Astrocyte of the spinal cord (primary cell): ENCODE measurements at regions not wholly inside any gene's neighbourhood (a gene's known extent, or its start where the extent isn't known, plus 50 kb on each side); places are given as distances from the start of the nearest gene placed in this dataset.

Experiments used
- DNase-seq: peaks from one replicate; pipeline ENCODE4 v3.0.0; 2011; ENCODE audit warnings: low read depth, low spot score
- H3K4me3 ChIP-seq: 2 replicates; pipeline ENCODE4 v1.5.1; 2011; ENCODE audit warnings: low read depth, mild to moderate bottlenecking, low read length, moderate library complexity
- in situ Hi-C: cut with HindIII; loops from 2 replicates; pipeline ENCODE4 v1.10.0; 2017; ENCODE audit warnings: low sequenced_read_pairs
- TF ChIP-seq, protein P1 (sequence below): IDR thresholded peaks from 2 replicates; pipeline ENCODE4 v1.5.1; 2012; ENCODE audit warnings: low read depth, mild to moderate bottlenecking, low read length, inconsistent platforms

GRCh38 chr19:30128211-30128610, 186.2 kb downstream of the URI1 start:
- DNase-seq: no peak
- TF ChIP-seq, protein P1, sequence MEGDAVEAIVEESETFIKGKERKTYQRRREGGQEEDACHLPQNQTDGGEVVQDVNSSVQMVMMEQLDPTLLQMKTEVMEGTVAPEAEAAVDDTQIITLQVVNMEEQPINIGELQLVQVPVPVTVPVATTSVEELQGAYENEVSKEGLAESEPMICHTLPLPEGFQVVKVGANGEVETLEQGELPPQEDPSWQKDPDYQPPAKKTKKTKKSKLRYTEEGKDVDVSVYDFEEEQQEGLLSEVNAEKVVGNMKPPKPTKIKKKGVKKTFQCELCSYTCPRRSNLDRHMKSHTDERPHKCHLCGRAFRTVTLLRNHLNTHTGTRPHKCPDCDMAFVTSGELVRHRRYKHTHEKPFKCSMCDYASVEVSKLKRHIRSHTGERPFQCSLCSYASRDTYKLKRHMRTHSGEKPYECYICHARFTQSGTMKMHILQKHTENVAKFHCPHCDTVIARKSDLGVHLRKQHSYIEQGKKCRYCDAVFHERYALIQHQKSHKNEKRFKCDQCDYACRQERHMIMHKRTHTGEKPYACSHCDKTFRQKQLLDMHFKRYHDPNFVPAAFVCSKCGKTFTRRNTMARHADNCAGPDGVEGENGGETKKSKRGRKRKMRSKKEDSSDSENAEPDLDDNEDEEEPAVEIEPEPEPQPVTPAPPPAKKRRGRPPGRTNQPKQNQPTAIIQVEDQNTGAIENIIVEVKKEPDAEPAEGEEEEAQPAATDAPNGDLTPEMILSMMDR: no peak
- no peak overlapping the region for H3K4me3 ChIP-seq
- in situ Hi-C loops: no loop called here

GRCh38 chr19:30130356-30131122, 188.5 kb downstream of the URI1 start:
- TF ChIP-seq, protein P1: no peak
- in situ Hi-C loops: no loop called here
- DNase-seq: no peak
- no peak overlapping the region for H3K4me3 ChIP-seq

DNA sequence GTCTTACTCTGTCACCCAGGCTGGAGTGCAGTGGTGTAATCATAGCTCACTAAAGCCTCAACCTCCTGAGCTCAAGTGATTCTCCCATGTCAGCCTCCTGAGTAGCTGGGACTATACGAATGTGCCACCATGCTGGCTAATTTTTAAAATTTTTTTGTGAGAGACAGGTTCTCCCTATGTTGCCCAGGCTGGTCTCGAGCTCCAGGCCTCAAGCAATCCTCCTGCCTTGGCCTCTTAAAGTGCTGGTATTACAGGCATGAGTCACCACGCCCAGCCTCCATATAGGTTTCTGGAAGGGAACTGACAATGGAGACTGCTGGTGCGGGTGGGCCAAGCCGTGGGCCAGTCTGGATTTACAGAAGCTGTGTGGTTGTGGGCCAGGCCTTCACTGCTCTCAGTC, 189.2 kb downstream of the URI1 start:
- no peak overlapping the region for H3K4me3 ChIP-seq
- in situ Hi-C loops: no loop called here
- no peak for DNase-seq
- TF ChIP-seq, protein P1: no peak

GRCh38 chr19:30131722-30132291, 189.8 kb downstream of the URI1 start:
- DNase-seq: no peak
- no peak overlapping the region for H3K4me3 ChIP-seq
- TF ChIP-seq, protein P1: no peak
- in situ Hi-C loops: no loop called here

DNA sequence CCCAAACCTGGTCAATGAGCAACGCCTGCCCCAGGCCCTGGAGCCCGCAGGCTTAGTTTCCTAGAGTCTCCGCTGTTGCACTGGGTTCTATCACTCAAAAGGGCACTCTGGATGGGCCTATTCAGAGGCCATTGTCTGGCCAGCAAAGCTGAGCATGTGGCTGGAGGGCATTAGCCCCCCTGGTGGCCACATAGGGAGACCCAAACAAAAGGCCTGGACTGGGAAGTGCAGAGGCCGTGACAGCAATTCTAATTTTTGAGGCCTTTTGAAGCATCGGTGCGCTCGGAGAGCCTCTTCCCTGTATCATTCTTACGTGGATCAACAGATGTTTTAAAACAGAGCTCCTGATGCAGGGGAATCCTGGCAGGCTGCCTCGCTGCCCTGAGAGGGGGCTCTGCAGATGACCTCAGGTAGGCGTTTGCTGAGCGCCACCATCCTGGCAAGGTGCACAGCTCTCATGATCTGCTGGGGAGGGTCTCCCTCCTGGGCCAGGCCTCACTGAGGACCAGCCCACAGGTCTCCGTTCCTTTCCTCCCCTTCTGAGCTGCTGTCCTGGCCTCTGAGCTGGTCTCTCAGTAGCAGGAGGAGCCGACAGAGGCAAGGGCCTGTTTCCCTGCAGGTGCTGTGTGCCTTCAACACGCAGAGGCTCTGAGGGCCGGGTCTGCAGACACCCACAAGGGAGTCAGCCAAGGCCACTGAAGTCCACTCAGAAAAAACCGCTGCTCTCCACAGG, 190.5 kb downstream of the URI1 start:
- TF ChIP-seq, protein P1: no peak
- no peak for DNase-seq
- in situ Hi-C loops: no loop called here
- H3K4me3 ChIP-seq: no peak overlapping the region

GRCh38 chr19:30133803-30134202, 191.8 kb downstream of the URI1 start:
- in situ Hi-C loops: no loop called here
- TF ChIP-seq, protein P1: no peak
- H3K4me3 ChIP-seq: no peak overlapping the region
- no peak for DNase-seq
